ENCODE measurements at regions not wholly inside any gene's neighbourhood (a gene's known extent, or its start where the extent isn't known, plus 50 kb on each side); places are given as distances from the start of the nearest gene placed in this dataset.
"Not testable (repeated sequence)": the region's sequence is repeated elsewhere in the genome, so short reads cannot be mapped to it uniquely, and the experiment has no call there.

DNA sequence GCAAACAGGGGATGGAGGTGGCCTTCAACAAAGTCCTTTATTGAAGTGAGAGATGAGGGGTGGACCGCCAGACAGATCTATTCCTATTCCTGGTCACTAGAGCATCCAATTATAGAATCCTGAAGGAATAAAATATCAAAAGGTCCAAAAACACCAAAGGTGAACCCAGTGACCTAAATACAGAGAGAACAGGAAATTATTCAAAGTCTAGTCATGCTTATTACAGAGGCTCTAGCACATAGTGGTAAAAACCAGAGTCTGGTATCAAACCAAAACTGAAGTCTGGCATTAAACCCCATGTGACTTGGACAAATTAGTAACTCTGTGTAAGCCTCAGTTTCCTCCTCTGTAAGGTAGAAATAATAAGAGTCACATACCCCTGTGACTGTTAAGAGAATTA lies 100.5 kb upstream of the SNX2 start:
- no peak for FAIRE-seq

DNA sequence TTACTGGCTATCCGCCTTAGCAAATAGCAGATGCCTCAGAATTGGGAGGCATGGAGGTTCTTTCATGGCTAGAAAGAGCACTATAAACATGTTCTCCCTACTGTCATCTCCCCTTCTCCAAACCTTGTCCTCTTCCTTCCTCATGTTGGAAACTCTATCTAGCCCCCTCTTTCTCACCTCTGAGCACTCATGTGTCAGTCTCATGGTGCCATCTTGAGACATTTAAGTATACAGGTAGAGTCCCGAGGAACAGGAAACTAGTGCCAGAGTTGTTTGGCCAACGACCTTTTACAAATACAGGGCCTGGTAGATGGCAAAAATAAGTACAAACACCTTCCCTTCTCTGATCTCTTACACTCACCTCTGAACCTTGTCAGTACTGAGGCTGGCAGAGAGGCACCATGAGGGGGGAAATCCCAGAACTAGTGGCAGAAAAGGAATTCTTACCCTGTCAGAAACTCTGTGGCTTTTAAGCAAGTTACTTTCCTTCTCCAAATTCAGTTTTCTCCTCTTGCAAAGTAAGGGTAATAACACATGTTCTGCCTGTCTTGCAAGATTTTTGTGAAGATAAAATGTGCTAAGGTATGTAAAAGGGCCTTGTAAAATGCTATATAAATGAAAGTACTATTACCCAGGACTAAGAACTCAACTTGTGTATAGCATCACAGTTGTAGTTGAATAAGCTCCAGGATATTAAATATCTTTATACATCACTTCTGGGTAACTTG lies 94.1 kb upstream of the SNX2 start:
- FAIRE-seq = no peak

DNA sequence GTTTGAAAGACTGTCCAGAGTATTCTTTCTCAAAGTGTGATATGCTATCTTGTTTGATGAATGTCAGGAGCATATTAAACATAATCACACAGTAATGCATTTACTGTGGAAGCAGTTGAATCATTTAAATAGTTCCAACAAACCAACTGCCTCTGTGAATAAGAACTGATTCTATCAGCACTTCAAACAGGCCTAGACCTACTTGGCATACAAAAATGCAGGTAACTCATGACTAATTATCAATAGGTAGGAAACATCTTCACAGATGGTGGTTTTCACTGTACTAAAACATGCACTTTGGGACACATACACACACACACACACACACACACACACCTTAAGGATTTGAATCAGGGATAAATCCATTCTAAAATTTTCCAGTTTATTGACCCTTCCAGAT lies 91.2 kb upstream of the SNX2 start:
- FAIRE-seq = no peak

DNA sequence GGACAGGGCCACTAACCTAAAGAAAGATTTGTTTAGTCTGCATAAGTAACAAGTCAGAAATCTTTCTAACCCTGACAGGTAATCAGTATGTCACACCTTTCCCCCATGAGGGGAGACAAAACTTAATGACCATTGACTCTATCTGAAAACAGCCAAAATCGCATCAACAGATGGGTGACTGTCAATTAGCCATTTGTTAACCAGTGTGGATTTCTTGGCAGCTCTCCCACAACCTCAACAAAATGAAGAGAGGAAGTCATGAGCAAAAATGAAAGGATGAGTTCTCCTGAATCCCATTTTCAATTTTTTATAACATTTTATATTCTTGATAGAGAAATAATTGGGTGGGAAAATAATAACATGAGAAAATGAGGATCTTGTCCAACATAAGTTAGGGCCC lies 84.6 kb upstream of the SNX2 start:
- FAIRE-seq = no peak

DNA sequence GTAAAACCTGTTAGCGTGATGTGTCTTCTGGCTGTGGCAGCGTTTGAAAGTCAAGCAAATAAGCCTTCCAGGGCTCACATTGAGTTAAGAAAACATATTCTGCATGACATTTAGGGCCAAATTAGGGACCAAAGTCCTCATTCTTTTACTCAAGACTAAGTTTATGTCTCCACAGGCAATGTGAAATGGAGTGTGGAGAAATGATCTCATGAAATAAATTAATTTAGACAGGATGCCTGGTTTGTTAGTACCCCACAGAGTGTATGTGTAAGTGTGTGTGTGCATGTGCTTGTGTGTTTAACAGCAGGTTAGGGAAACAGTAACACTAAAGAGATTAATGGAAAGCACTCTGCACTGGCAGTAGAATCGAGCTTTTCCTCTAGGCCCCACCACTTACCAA lies 82.9 kb upstream of the SNX2 start:
- no peak for FAIRE-seq

DNA sequence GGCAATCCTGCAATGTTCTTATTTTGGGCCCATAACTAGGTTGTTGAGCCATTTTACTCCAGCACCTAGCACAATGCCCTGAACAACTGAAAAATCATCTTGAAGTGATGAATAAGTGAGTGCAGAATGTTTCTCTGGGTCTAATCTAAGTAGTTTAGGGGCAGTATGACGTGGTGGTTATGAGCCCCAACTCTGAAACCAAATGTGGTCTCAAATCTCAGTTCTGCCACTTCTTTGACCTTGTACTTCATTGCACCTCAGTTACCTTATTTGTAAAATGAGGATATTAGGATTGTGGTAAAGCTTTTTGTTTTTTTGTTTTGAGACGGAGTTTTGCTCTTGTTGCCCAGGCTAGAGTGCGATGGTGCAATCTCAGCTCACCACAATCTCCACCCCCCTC lies 80.9 kb upstream of the SNX2 start:
- FAIRE-seq = no peak

DNA sequence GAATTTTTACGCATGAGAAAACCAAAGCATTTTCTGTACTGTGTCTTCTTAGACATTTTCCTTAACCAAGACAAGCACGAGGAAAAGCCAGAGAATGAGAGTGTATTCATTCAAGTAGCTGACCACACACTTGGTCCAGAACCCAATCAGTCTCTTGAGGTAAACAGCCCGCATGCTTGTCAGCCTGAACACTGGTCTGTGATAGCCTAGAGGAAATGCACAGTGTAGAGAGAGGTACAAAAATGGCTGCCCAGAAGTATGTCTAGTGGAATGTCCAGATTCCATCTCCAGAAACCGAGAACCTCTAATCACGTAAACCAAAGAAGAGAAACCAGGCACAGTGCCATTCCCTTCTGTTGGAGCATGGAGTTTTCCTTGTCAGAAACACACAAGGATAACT lies 80.0 kb upstream of the SNX2 start:
- FAIRE-seq = no peak

DNA sequence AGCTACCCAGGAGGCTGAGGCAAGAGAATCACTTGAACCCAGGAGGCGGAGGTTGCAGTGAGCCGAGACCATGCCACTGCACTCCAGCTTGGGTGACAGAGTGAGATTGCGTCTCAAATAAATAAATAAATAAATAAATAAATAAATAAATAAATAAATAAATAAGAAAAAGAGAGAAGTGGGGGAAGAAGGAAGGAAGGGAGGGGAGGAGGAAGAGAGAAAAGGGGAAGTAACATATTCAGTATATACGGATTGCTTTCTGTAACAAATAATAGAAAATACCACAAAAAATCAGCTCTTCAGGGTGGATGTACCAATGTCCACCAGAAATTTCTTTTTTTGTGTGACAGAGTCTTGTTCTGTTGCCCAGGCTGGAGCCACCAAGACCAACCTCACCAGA lies 78.1 kb upstream of the SNX2 start:
- FAIRE-seq = not testable (repeated sequence)

DNA sequence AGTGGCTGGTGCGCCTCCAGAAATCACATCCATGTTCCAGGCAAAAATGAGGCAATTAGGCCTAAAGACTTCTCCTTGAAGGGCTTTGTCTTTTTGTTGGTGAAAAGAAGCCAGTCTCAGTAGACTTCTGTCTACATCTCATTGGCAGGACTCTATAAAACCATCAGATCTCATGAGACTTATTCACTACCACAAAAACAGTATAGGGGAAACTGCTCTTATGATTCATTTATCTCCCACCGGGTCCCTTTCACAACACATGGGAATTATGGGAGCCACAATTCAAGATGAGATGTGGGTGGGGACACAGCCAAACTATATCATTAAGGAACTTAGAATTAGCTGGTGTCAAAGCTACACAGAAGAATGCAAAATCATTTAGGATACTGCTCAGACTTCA lies 77.7 kb upstream of the SNX2 start:
- FAIRE-seq = no peak

DNA sequence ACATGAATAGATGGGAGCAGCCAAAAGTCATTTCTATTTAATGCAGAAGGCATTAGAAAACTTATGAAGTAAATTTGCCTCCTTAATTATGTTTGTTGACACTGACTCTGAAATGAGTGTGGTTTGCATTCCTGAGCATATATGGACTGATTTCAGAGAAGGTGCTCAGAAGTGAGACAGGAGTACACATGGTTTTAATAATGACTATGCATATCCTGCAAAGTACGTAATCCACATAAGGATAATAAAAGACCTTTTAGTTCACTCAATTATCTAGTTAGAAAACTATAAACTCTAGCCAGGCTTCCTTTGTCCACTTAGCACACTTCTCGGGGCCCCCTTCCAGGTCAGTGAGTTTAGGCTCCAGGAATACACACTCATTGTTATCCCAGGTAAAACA lies 75.7 kb upstream of the SNX2 start:
- no peak for FAIRE-seq

DNA sequence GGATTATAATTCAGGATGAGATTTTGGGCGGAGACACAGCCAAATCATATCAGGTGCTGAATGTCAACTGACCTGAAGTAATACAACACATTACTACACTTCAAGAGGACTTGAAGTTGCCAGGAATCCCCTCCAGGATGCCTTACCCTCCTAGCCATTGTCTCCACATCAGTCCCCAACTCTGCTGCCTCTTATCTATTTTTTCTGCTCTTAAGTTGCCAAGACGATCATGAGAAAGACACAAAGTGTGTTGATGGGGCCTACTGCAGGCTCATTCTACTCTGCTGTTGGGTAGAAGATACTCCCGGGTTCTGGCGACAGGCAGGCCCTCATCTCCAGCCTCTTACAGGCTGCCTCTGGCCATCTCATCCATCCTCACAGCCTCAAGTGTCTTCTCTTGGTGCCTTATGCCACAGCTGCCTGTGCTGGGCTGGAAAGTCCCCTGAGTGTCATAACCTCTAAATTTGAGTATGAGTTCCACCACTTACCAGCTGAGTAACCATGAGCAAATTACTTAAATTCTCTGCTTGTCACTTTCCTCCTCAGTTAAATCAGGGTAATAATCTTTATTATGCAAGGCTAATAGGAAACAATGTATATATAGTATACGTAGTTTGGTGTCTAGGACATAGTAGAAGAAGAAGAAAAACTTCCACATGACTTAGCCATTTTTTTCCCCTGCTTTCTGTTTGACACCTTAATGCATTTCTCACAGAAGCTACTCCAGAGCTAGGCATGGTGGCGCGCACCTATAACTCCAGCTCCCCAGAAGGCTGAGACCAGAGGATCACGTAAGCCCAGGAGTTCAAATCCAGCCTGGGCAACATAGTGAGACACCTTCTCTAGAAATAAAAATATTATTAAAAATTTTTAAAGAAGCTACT lies 73.0 kb upstream of the SNX2 start:
- FAIRE-seq = no peak

DNA sequence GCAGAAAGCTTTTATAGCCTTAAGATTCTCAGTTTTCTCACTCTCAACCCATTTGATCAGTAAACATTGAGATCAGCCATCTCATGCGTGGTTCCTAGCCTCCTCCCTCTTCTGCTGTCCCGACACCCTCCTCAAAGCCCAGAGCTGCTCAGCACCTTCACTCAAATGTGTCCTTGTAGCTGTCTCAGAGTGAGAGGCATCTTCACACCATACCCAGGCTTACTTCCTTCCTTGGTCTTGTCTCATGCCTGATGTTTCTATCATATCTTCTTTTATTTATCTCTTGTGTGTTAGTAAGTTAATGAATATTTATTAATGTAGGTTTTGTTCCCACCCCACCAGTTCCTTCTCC lies 72.4 kb upstream of the SNX2 start:
- no peak for FAIRE-seq

DNA sequence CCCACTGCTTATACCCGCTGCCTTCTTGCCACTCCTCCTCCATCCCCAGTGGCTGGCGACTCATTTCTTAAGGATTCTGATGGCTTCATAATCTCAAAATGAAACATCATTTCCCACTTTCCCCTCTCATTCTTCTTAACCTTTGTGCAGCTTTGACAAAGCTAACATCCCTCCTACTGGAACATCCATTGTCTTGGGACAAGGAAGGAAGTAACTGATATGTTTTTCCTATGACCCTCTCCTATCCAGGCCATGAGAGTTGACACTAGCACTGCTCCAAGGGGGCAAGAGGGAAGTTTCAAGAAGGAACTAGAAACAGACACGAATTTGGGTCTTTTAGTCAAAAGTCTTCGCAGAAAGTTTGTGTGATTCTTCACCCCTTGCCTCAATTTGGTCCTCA lies 71.7 kb upstream of the SNX2 start:
- FAIRE-seq = no peak

DNA sequence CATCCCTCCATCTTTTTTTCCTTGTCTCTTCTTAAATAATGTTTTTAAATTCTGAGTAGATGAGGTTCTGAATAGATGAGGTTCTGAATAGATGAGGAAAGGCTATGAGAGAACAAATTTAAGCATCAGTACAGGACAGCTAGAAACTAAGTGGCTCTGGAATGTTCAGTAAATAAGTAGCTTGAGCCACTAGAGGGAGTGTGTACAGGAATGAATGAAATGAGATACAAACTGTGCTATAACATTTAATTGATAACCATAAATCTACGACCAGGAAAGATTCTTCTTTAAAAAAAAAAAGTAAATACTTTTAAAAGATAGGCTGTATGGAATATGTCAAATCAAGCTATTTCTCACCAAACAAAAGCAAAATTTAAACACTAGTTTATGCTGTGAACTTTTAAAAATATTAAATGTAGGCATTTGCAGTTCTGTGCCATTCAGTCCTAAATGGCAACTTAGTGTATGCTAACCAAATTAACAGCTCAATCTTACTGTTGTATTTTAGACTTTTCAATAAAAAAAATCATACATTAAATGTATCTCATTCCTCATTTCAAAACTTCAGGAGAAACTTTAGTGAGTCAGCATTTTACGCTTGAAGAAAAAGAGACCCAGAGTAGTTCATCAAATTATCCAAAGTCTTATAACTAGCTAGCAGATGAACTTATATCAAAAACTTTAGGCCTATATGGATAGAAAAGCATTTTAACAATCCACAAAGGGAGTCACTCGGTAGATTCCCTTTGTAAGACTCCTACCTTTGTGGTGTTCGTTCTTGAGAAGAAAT lies 70.4 kb upstream of the SNX2 start:
- FAIRE-seq = peak; percentile 78

DNA sequence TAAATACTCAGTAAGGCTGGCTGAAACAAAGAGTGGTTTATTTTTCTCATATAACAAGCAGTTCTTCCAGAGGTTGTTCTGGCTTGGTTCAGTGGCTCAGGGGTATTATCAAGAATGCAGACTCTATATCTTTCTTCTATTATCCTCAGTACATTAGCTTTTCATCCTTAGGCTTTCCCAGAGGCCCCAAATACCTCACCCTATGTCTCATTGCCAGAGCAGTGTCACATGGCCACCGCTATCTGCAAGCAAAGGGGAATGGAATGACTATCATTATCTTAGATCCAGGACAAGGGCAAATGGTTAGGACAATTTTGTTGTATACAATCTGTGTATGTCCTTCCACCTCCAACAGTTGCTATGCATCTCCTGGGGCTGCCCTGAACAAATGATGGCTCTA lies 69.0 kb upstream of the SNX2 start:
- FAIRE-seq = no peak

DNA sequence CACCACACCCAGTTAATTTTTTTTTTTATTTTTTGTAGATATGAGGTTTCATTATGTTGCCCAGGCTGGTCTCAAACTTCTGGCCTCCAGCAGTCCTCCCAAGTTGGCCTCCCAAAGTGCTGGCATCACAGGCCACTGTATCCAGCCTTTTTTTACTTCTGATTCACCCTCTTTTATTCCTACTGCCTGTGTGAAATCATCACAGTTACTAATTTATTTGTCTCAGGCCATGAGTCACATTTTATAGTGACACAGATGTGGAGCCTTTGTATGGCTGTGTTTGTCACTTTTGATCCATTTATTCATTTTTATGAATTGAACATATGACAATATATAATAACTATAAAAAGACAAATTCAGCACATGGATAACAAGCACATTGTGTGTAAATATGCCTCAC lies 67.1 kb upstream of the SNX2 start:
- FAIRE-seq = no peak

DNA sequence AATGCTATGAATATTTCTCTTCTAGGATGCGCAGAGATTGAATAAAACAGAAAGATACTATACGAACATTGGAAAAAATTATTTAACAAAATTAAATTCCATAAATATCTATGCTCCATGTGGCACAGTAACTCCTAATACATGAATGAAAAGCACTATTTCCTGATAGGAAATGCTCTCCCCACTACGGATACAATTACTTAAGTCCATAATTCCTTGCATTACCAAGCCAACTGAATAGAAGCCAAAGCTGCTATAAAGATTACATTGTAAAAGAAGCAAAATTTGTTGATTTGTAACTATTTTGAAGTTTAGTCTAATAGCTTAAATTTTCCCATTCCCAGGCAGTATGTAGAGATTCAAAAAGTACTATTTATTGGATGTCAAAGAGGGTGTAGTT lies 61.8 kb upstream of the SNX2 start:
- FAIRE-seq = no peak

DNA sequence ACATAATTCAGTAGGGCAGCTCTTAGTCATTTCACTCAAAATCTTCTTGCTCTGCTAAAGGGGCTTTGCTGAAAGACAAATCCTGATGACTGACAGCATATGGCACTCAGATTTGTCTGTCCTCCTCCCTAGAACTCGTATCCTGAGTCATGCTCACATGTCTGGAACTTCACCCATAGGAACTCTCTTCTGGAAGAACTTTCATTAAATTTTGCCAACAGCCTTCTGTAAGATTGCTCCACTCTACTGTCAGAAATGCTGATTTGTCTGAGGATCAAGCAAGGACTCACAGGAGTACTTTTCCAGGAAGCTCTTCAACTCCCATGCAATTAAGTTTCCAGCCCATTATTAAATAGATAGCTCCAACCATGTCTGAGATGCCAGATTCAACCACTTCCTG lies 59.8 kb upstream of the SNX2 start:
- no peak for FAIRE-seq

DNA sequence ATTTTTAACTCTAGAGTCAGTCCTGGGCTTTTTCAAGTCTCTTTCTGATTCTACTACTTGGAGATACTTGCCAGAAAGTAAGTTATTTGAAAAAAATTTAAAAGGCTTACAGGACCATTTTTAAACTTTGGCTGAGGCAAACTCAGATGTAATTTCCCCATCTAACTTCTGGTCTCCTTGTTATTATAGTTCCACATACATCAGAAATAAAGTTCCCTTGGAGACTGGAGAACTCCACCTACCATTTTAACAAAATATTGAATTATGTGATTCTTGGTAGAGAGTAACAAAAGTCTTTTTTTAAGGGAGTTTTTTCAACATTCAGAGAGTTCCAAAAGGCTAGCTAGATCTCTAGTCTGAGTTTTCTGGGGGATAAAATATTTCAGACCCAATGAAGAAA lies 56.3 kb upstream of the SNX2 start:
- FAIRE-seq = no peak

DNA sequence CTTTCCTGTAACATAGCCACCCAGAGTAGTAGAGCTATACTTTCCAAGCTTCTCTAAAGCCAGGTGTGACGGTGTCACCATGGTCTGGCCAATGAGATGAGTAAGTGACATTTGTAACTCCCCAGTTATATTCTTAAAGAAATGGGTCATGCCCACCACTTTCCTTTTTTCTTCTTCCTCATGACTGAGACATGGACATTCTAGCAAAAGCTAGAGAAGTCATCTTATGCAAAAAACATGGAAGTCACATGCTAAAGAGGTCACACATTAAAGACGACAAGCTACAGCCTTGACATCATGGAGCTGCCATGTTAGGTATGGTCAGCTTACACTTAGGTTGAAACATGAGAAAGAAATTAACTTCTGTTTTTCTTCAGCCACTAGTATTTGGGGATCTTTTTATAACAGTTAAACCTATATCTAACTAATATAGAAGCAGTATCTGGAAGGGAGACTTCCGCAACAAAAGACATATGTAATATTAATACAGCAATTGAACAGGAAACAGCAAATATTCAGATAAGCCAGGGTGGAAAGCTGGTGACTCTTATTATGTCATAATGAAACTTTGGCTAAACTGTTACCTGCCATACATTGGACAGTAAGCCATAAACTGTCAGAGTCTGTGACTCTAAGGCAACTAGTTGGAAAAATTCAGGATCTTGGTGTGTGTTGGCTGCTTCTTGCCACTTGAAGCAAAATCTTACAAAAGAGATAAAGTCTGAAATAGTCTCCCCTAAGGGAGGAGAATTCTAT lies 54.7 kb upstream of the SNX2 start:
- FAIRE-seq = no peak

DNA sequence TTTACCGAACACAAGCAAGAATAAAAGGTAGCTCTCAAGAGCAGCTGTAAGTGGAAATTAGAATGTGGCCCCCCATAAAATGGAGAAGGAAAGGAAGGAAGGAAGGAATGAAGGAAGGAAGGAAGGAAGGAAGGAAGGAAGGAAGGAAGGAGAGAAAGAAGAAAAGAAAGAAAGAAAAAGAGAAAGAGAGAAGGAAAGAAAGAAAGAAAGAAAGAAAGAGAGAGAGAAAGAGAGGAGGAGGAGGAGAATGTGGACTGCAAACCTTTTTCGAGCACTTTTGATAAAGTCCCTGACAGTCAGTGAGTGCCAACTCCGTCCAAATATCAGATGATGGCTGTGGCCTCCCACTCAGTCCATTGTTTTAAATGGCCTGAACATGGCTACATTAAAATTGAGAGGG lies 53.8 kb upstream of the SNX2 start:
- FAIRE-seq = no peak

DNA sequence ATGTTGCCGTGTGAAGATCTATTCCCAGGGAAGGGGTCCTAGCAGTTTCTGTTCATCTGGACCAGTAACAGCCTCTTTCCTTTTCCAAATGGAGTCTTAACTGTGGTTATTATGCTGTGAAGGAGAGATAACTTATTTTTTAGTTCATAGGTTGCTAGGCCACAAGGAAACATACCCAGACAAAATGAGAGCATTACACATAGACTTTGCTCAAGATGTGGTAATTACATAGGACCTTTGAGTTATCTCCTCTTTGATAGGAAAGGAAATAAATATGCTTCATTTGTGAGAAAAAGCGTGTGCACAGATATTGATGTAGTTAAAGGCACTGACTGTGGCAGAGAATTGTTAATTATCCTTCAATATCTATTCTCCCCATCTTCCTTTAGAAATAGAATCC lies 52.5 kb upstream of the SNX2 start:
- no peak for FAIRE-seq

Data from TTC549 (cell line).